Neuronal stem cell (in vitro differentiated cells): ENCODE measurements at regions not wholly inside any gene's neighbourhood (a gene's known extent, or its start where the extent isn't known, plus 50 kb on each side); places are given as distances from the start of the nearest gene placed in this dataset.
A peak's percentile ranks its signal among the peaks of the same experiment; 100 is the strongest.

Experiments
- DNase-seq: peaks from one replicate; pipeline ENCODE4 v3.0.0-alpha.2; 2013; ENCODE audit warnings: low spot score
- H2AFZ ChIP-seq: one replicate; pipeline ENCODE4 v1.6.1; 2013; ENCODE audit warnings: mild to moderate bottlenecking, low read length, inconsistent platforms
- H2AK5ac ChIP-seq: 2 replicates; pipeline ENCODE4 v1.6.1; 2013; ENCODE audit warnings: low read depth, mild to moderate bottlenecking, inconsistent platforms, low read length, moderate library complexity, mixed read lengths
- H2BK120ac ChIP-seq: 2 replicates; pipeline ENCODE4 v1.6.1; 2013; ENCODE audit warnings: low read depth, mild to moderate bottlenecking, inconsistent platforms, low read length, moderate library complexity, mixed read lengths
- H2BK12ac ChIP-seq: one replicate; pipeline ENCODE4 v1.6.1; 2013; ENCODE audit warnings: low read length, inconsistent platforms
- H2BK15ac ChIP-seq: 2 replicates; pipeline ENCODE4 v1.6.1; 2013; ENCODE audit warnings: mild to moderate bottlenecking, low read length, inconsistent platforms, mixed read lengths
- H2BK5ac ChIP-seq: one replicate; pipeline ENCODE4 v1.6.1; 2013; ENCODE audit warnings: inconsistent platforms, mild to moderate bottlenecking, low read length, moderate library complexity
- H3K14ac ChIP-seq: one replicate; pipeline ENCODE4 v1.6.1; 2013; ENCODE audit warnings: low read length, inconsistent platforms
- H3K18ac ChIP-seq: 2 replicates; pipeline ENCODE4 v1.6.1; 2013; ENCODE audit warnings: low read length, inconsistent platforms
- H3K23ac ChIP-seq: 2 replicates; pipeline ENCODE4 v1.6.1; 2013; ENCODE audit warnings: low read depth, mild to moderate bottlenecking, mixed read lengths, low read length, inconsistent platforms; ENCODE audit not compliant: poor library complexity
- H3K27ac ChIP-seq: replicated peaks from 3 replicates; pipeline ENCODE4 v1.5.1; 2013; ENCODE audit warnings: low read length, inconsistent platforms
- H3K27me3 ChIP-seq, 3 experiments: 2 replicates each; pipeline ENCODE4 v1.6.1; 2013; ENCODE audit warnings: low read length in 3 of 3, mild to moderate bottlenecking in 2 of 3, inconsistent platforms in 1 of 3, low read depth in 1 of 3, mixed read lengths in 1 of 3, moderate library complexity in 1 of 3; ENCODE audit not compliant: control insufficient read depth in 3 of 3, insufficient read depth in 3 of 3
- H3K36me3 ChIP-seq, 2 donors: replicated peaks in 1 of 2; 2 replicates each; pipeline ENCODE4 v1.6.1; 2013; ENCODE audit warnings: low read length in 2 of 2; ENCODE audit not compliant: control insufficient read depth in 2 of 2, insufficient read depth in 2 of 2
- H3K4ac ChIP-seq: 2 replicates; pipeline ENCODE4 v1.6.1; 2013; ENCODE audit warnings: inconsistent platforms, mild to moderate bottlenecking, low read length, moderate library complexity
- H3K4me1 ChIP-seq, 2 donors: 1 replicate in 1 of 2; 2 replicates in 1 of 2; pipeline ENCODE4 v1.6.1; 2013; ENCODE audit warnings: low read length in 2 of 2, low read depth in 1 of 2; ENCODE audit not compliant: control insufficient read depth in 2 of 2, insufficient read depth in 1 of 2
- H3K4me2 ChIP-seq: one replicate; pipeline ENCODE4 v1.6.1; 2013; ENCODE audit warnings: mild to moderate bottlenecking, low read length, inconsistent platforms; ENCODE audit not compliant: insufficient read depth, poor library complexity, severe bottlenecking
- H3K4me3 ChIP-seq, 2 donors: 2 replicates each; pipeline ENCODE4 v1.5.1; 2013; ENCODE audit warnings: low read length in 2 of 2, mild to moderate bottlenecking in 2 of 2, inconsistent platforms in 1 of 2, moderate library complexity in 1 of 2
- H3K79me1 ChIP-seq: one replicate; pipeline ENCODE4 v1.6.1; 2013; ENCODE audit warnings: low read depth, mild to moderate bottlenecking, inconsistent platforms, low read length, moderate library complexity
- H3K9ac ChIP-seq: one replicate; pipeline ENCODE4 v1.6.1; 2013; ENCODE audit warnings: mild to moderate bottlenecking, low read depth, low read length, inconsistent platforms; ENCODE audit not compliant: poor library complexity
- H3K9me3 ChIP-seq, 2 donors: replicated peaks in 1 of 2; 2 replicates each; pipeline versions ENCODE3 to v1.6.1; 2013; ENCODE audit warnings: low read length in 2 of 2, mild to moderate bottlenecking in 2 of 2, inconsistent platforms in 1 of 2, low read depth in 1 of 2, mixed read lengths in 1 of 2, moderate library complexity in 1 of 2; ENCODE audit not compliant: control insufficient read depth in 2 of 2, insufficient read depth in 1 of 2
- H4K8ac ChIP-seq: one replicate; pipeline ENCODE4 v1.6.1; 2013; ENCODE audit warnings: low read depth, mild to moderate bottlenecking, inconsistent platforms, low read length, moderate library complexity
- H4K91ac ChIP-seq: one replicate; pipeline ENCODE4 v1.6.1; 2013; ENCODE audit warnings: low read length, low read depth, mild to moderate bottlenecking, inconsistent platforms; ENCODE audit not compliant: poor library complexity
- WGBS, 2 donors: extraction: QIAGEN DNeasy Blood & Tissue Kit; methylation state at CpG; one replicate each; pipeline ENCODE4 v1.1.7; 2013; ENCODE audit warnings: missing lambda C conversion rate in 2 of 2, mixed read lengths in 1 of 2; ENCODE audit not compliant: insufficient read length in 2 of 2, insufficient replicate concordance in 1 of 2; ENCODE audit errors: extremely low coverage in 2 of 2; 5-methylcytosine and 5-hydroxymethylcytosine counted together

GRCh38 chr11:106461839-106462545, 384.5 kb downstream of the AASDHPPT start:
- peak overlapping the region; percentile 42 for H2AFZ ChIP-seq
- H3K14ac ChIP-seq: no peak overlapping the region
- no peak overlapping the region for H2AK5ac ChIP-seq
- no peak for DNase-seq
- H3K27ac ChIP-seq: no peak overlapping the region
- H3K9me3 ChIP-seq: no peaks in the 10 kb centered on the region
- no peak overlapping the region for H3K4me2 ChIP-seq
- H2BK15ac ChIP-seq: no peak overlapping the region
- no peaks in the 10 kb centered on the region for H3K36me3 ChIP-seq
- H3K79me1 ChIP-seq: no peaks in the 10 kb centered on the region
- H3K23ac ChIP-seq: no peak overlapping the region
- no peak overlapping the region for H3K4me3 ChIP-seq
- no peak overlapping the region for H3K4ac ChIP-seq
- H3K4me1 ChIP-seq: peaks cover 6 to 12% of the 10 kb centered on the region in 2 donors
- H3K27me3 ChIP-seq: no peaks in the 10 kb centered on the region
- no peak overlapping the region for H2BK120ac ChIP-seq
- H4K8ac ChIP-seq: no peak overlapping the region
- WGBS, 2 donors: no CpG with 5 or more reads among the region's 4 CpGs
- no peak overlapping the region for H2BK12ac ChIP-seq
- no peak overlapping the region for H2BK5ac ChIP-seq
- H4K91ac ChIP-seq: no peak overlapping the region
- no peak overlapping the region for H3K18ac ChIP-seq
- no peak overlapping the region for H3K9ac ChIP-seq

GRCh38 chr11:106463154-106463553, 385.7 kb downstream of the AASDHPPT start:
- no peak overlapping the region for H3K9ac ChIP-seq
- H4K91ac ChIP-seq: no peak overlapping the region
- peak overlapping the region; percentile 59 for H3K27ac ChIP-seq
- H3K18ac ChIP-seq: no peak overlapping the region
- WGBS, 2 donors: no CpG with 5 or more reads among the region's 1 CpG
- no peak overlapping the region for H4K8ac ChIP-seq
- no peaks in the 10 kb centered on the region for H3K36me3 ChIP-seq
- H3K27me3 ChIP-seq: no peaks in the 10 kb centered on the region
- no peak overlapping the region for H3K4me2 ChIP-seq
- H2AFZ ChIP-seq: no peak overlapping the region
- no peak overlapping the region for H2BK5ac ChIP-seq
- H3K4me3 ChIP-seq: no peak overlapping the region
- H3K4me1 ChIP-seq: peaks cover 8 to 12% of the 10 kb centered on the region in 2 donors
- no peaks in the 10 kb centered on the region for H3K9me3 ChIP-seq
- no peak overlapping the region for H3K14ac ChIP-seq
- no peak overlapping the region for H3K4ac ChIP-seq
- no peak overlapping the region for H3K23ac ChIP-seq
- H2AK5ac ChIP-seq: no peak overlapping the region
- H3K79me1 ChIP-seq: no peaks in the 10 kb centered on the region
- no peak overlapping the region for H2BK12ac ChIP-seq
- H2BK120ac ChIP-seq: no peak overlapping the region
- H2BK15ac ChIP-seq: no peak overlapping the region
- DNase-seq: no peak

- H2BK120ac ChIP-seq: no peak overlapping the region
- no peak overlapping the region for H3K9ac ChIP-seq
- H3K23ac ChIP-seq: no peak overlapping the region
- H3K4me2 ChIP-seq: no peak overlapping the region
- H3K14ac ChIP-seq: no peak overlapping the region
- WGBS, 2 donors: no CpG with 5 or more reads among the region's 4 CpGs
- H3K36me3 ChIP-seq: no peaks in the 10 kb centered on the region
- no peak overlapping the region for H2AK5ac ChIP-seq
- DNase-seq: no peak
- H3K9me3 ChIP-seq: no peaks in the 10 kb centered on the region
- H4K91ac ChIP-seq: no peak overlapping the region
- H3K27me3 ChIP-seq: no peaks in the 10 kb centered on the region
- no peak overlapping the region for H3K18ac ChIP-seq
- H3K27ac ChIP-seq: no peak overlapping the region
- H2BK5ac ChIP-seq: no peak overlapping the region
- no peak overlapping the region for H2BK15ac ChIP-seq
- H3K4ac ChIP-seq: no peak overlapping the region
- no peak overlapping the region for H4K8ac ChIP-seq
- peaks cover 9 to 14% of the 10 kb centered on the region in 2 donors for H3K4me1 ChIP-seq
- no peak overlapping the region for H2AFZ ChIP-seq
- no peak overlapping the region for H3K4me3 ChIP-seq
- no peak overlapping the region for H2BK12ac ChIP-seq
- H3K79me1 ChIP-seq: no peaks in the 10 kb centered on the region
Observed at GRCh38 chr11:106463796-106464201, 386.3 kb downstream of the AASDHPPT start.

- Histone ChIP-seq H2BK12ac (no peak overlapping the region), H4K8ac (no peak overlapping the region), H2BK120ac (no peak overlapping the region), H3K36me3 (no peaks in the 10 kb centered on the region), H3K4ac (no peak overlapping the region), H3K9me3 (no peaks in the 10 kb centered on the region), H2AFZ (no peak overlapping the region), H3K4me2 (no peak overlapping the region), H3K4me3 (no peak overlapping the region), H2AK5ac (no peak overlapping the region), H3K18ac (no peak overlapping the region), H3K27me3 (no peaks in the 10 kb centered on the region), H3K23ac (no peak overlapping the region), H3K14ac (no peak overlapping the region), H2BK15ac (no peak overlapping the region), H3K9ac (no peak overlapping the region), H2BK5ac (no peak overlapping the region), H3K79me1 (no peaks in the 10 kb centered on the region), H3K4me1 (peaks cover 9 to 15% of the 10 kb centered on the region in 2 donors), H4K91ac (no peak overlapping the region), H3K27ac (no peak overlapping the region)
- no peak for DNase-seq
Observed at GRCh38 chr11:106464728-106465127, 387.3 kb downstream of the AASDHPPT start.
